ENCODE measurements at regions not wholly inside any gene's neighbourhood (a gene's known extent, or its start where the extent isn't known, plus 50 kb on each side); places are given as distances from the start of the nearest gene placed in this dataset.

DNA sequence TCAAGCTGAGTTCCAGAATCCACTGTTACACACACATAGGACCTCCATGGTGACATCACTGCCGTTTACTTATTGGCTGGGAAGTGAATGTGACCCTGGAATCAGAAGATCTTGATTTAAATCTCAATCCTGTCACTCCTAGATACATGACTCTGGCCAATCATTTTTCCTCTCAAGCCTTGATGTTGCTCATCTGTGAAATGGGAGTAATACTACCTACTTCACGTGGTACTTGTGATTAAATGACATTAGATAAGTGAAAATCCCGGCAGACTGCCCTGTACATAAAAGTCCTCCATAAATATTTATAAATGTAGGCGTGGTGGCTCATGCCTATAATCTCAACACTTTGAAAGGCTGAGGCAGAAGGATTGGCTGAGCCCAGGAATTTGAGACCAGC, 88.0 kb upstream of the SVIL start:
- TF ChIP-seq, protein P1, sequence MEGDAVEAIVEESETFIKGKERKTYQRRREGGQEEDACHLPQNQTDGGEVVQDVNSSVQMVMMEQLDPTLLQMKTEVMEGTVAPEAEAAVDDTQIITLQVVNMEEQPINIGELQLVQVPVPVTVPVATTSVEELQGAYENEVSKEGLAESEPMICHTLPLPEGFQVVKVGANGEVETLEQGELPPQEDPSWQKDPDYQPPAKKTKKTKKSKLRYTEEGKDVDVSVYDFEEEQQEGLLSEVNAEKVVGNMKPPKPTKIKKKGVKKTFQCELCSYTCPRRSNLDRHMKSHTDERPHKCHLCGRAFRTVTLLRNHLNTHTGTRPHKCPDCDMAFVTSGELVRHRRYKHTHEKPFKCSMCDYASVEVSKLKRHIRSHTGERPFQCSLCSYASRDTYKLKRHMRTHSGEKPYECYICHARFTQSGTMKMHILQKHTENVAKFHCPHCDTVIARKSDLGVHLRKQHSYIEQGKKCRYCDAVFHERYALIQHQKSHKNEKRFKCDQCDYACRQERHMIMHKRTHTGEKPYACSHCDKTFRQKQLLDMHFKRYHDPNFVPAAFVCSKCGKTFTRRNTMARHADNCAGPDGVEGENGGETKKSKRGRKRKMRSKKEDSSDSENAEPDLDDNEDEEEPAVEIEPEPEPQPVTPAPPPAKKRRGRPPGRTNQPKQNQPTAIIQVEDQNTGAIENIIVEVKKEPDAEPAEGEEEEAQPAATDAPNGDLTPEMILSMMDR (IDR thresholded peaks at IDR 0.05), result no peak
- H3K79me2 ChIP-seq (ENCODE audit: insufficient read depth, low read length), result peaks cover 88% of the 10 kb centered on the region
- peaks cover 7 to 24% of the 10 kb centered on the region in 2 donors for H3K36me3 Mint-ChIP-seq
- peaks cover 9 to 20% (median 12%) of the 10 kb centered on the region in 7 donors for H3K9me3 Mint-ChIP-seq
- no peak overlapping the region for H3K9ac ChIP-seq (ENCODE audit: insufficient read depth, low read length, poor library complexity, severe bottlenecking)
- H3K27me3 ChIP-seq (ENCODE audit: control insufficient read depth in 2 of 2, insufficient read depth in 2 of 2, low read length in 2 of 2), result no peaks in the 10 kb centered on the region
- H4K20me1 ChIP-seq (ENCODE audit: insufficient read depth, low read length), result peaks cover 32% of the 10 kb centered on the region
- no peak overlapping the region for H3K27ac Mint-ChIP-seq
- H3K4me3 Mint-ChIP-seq, result no peak overlapping the region
- H3K4me3 ChIP-seq (replicated peaks in 1 of 3; ENCODE audit: low read depth in 2 of 3, low read length in 3 of 3), result no peak overlapping the region
- H3K4me1 ChIP-seq (ENCODE audit: control insufficient read depth in 1 of 2, insufficient read depth in 2 of 2, low read length in 2 of 2), result peaks cover 34 to 42% of the 10 kb centered on the region in 2 donors
- no peak for DNase-seq
- H3K4me2 ChIP-seq (replicated peaks; ENCODE audit: extremely low read depth, low read length, poor library complexity, severe bottlenecking), result no peak overlapping the region
- H2AFZ ChIP-seq (ENCODE audit: insufficient read depth, low read depth, low read length, poor library complexity, severe bottlenecking), result no peak overlapping the region
- no CpG with 5 or more reads among the region's 4 CpGs for WGBS (ENCODE audit: insufficient coverage)
- no peak overlapping the region for H3K27ac ChIP-seq (ENCODE audit: low read depth in 1 of 2, low read length in 2 of 2)
- no peaks in the 10 kb centered on the region for H3K27me3 Mint-ChIP-seq (ENCODE audit: low read depth in 3 of 3)
- peaks cover 47% of the 10 kb centered on the region for H3K4me1 Mint-ChIP-seq
- peaks cover 8 to 14% of the 10 kb centered on the region in 2 donors for H3K9me3 ChIP-seq (replicated peaks in 1 of 2; ENCODE audit: control insufficient read depth in 1 of 2, insufficient read depth in 1 of 2, low read length in 2 of 2)
- H3K36me3 ChIP-seq (replicated peaks in 1 of 2; ENCODE audit: control insufficient read depth in 1 of 2, insufficient read depth in 2 of 2, low read length in 2 of 2), result peaks cover 0 to 4% of the 10 kb centered on the region in 2 donors
- intact Hi-C loops (cut with micrococcal nuclease), result no loop called here

DNA sequence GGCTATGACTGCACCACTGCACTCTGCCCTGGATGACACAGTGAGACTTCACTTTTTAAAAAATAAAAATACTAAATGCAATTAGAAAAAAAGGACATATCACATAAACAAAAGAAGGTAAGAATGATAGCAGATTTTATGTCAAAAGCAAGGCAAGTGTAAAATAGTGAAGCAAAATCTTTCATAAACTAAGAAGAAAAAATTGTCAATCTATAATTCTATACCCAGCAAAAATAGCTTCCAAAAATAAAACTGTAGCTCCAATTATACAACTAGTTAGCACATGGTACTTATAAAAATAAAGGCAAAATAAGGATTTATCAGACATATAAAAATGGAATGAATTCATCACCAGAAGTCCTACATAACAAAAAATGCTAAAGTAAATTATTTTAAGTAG, 85.4 kb upstream of the SVIL start:
- Histone ChIP-seq H4K20me1 (ENCODE audit: insufficient read depth, low read length) (peaks cover 35% of the 10 kb centered on the region), H3K4me2 (replicated peaks; ENCODE audit: extremely low read depth, low read length, poor library complexity, severe bottlenecking) (no peak overlapping the region), H3K9me3 (replicated peaks in 1 of 2; ENCODE audit: control insufficient read depth in 1 of 2, insufficient read depth in 1 of 2, low read length in 2 of 2) (peaks cover 8 to 14% of the 10 kb centered on the region in 2 donors), H3K4me3 (replicated peaks in 1 of 3; ENCODE audit: low read depth in 2 of 3, low read length in 3 of 3) (no peak overlapping the region), H3K27me3 (ENCODE audit: control insufficient read depth in 2 of 2, insufficient read depth in 2 of 2, low read length in 2 of 2) (no peaks in the 10 kb centered on the region), H3K9ac (ENCODE audit: insufficient read depth, low read length, poor library complexity, severe bottlenecking) (no peak overlapping the region), H3K27ac (ENCODE audit: low read depth in 1 of 2, low read length in 2 of 2) (no peak overlapping the region), H3K4me1 (ENCODE audit: control insufficient read depth in 1 of 2, insufficient read depth in 2 of 2, low read length in 2 of 2) (peaks cover 19 to 22% of the 10 kb centered on the region in 2 donors), H3K79me2 (ENCODE audit: insufficient read depth, low read length) (peaks cover 88% of the 10 kb centered on the region), H2AFZ (ENCODE audit: insufficient read depth, low read depth, low read length, poor library complexity, severe bottlenecking) (no peak overlapping the region), H3K36me3 (replicated peaks in 1 of 2; ENCODE audit: control insufficient read depth in 1 of 2, insufficient read depth in 2 of 2, low read length in 2 of 2) (peaks cover 0 to 4% of the 10 kb centered on the region in 2 donors)
- TF ChIP-seq, protein P1 (IDR thresholded peaks at IDR 0.05), result no peak
- DNase-seq, result no peak
- H3K4me1 Mint-ChIP-seq, result peaks cover 29% of the 10 kb centered on the region
- H3K9me3 Mint-ChIP-seq, result peaks cover 10 to 24% (median 15%) of the 10 kb centered on the region in 7 donors
- no peaks in the 10 kb centered on the region for H3K27me3 Mint-ChIP-seq (ENCODE audit: low read depth in 3 of 3)
- intact Hi-C loops (cut with micrococcal nuclease), result no loop called here
- peaks cover 12 to 29% of the 10 kb centered on the region in 2 donors for H3K36me3 Mint-ChIP-seq
- H3K27ac Mint-ChIP-seq, result no peak overlapping the region
- no peak overlapping the region for H3K4me3 Mint-ChIP-seq

Measured in CD14-positive monocyte (primary cell).